HepG2 (cell line): ENCODE measurements at regions not wholly inside any gene's neighbourhood (a gene's known extent, or its start where the extent isn't known, plus 50 kb on each side); places are given as distances from the start of the nearest gene placed in this dataset.

Experiments
- ATAC-seq: fragments of 200-7000 bp; cut with Tn5 transposase; 3 replicates; pipeline ENCODE4 v1.9.1; 2020; ENCODE audit warnings: mild to moderate bottlenecking, moderate library complexity
- BruUV-seq: library from RNA; stranded (reverse); fragments of 400-500 nt; replicated peaks from 2 replicates; lab custom pipeline; 2021; lab: Mats Ljungman, UMichigan
- CTCF ChIA-PET: fragments of 300-600 bp; formaldehyde crosslinking; extraction: SDS; loops from one replicate; lab custom pipeline; 2021; ENCODE audit warnings: low total read pairs, inconsistent platforms, low intra/inter-chr PET ratio; lab: Yijun Ruan, JAX
- POLR2A ChIA-PET: fragments of 350-600 bp; sonication (Branson Sonifier 250); formaldehyde crosslinking; loops from one replicate; lab custom pipeline; 2020; ENCODE audit warnings: antibody characterized with exemption, inconsistent platforms; lab: Yijun Ruan, JAX
- DNase-seq: peaks from one replicate; pipeline ENCODE4 v3.0.0-alpha.2; 2015; ENCODE audit warnings: low spot score
- FAIRE-seq: peaks from 3 replicates; lab custom pipeline; 2011; peaks lifted over from hg19 to GRCh38; lab: Jason Lieb, UNC
- H2AFZ ChIP-seq: one replicate; pipeline ENCODE4 v1.6.1; 2011; ENCODE audit warnings: low read length, inconsistent platforms
- H3K27ac ChIP-seq: fragments of 300-600 bp; 3 replicates; pipeline ENCODE4 v1.8.0; 2011; ENCODE audit warnings: mixed run types, mild to moderate bottlenecking, mixed read lengths, low read length, inconsistent platforms; ENCODE audit not compliant: insufficient read depth; ENCODE audit errors: extremely low read length
- H3K27me3 ChIP-seq, 2 experiments: fragments of 200-600 bp in 1 of 2; 2 replicates in 1 of 2; 3 replicates in 1 of 2; pipeline versions ENCODE4 v1.6.0 to v1.8.0; 2011; ENCODE audit warnings: low read length in 2 of 2, mild to moderate bottlenecking in 2 of 2, moderate library complexity in 2 of 2, inconsistent platforms in 1 of 2; ENCODE audit not compliant: insufficient read depth in 2 of 2, control insufficient read depth in 1 of 2
- H3K36me3 ChIP-seq, 2 experiments: fragments of 200-600 bp in 1 of 2; replicated peaks in 1 of 2; 2 replicates in 1 of 2; 3 replicates in 1 of 2; pipeline versions ENCODE4 v1.5.1 to v1.8.0; 2011; ENCODE audit warnings: low read length in 2 of 2, inconsistent platforms in 1 of 2; ENCODE audit not compliant: insufficient read depth in 2 of 2, control insufficient read depth in 1 of 2
- H3K4me1 ChIP-seq: 2 replicates; pipeline ENCODE4 v1.5.1; 2012; ENCODE audit warnings: low read length, inconsistent platforms; ENCODE audit not compliant: insufficient read depth
- H3K4me2 ChIP-seq: 2 replicates; pipeline ENCODE4 v1.6.0; 2011; ENCODE audit warnings: low read depth, low read length, inconsistent platforms
- H3K4me3 ChIP-seq, 3 experiments: fragments of 200-600 bp in 1 of 3; sonication (generic), shearing (Covaris generic) in 1 of 3; replicated peaks in 1 of 3; 2 replicates each; pipeline ENCODE4 v1.5.1; 2011 to 2016; ENCODE audit warnings: low read length in 3 of 3, inconsistent platforms in 2 of 3, low read depth in 2 of 3, mild to moderate bottlenecking in 2 of 3, control low read depth in 1 of 3, mixed read lengths in 1 of 3; ENCODE audit not compliant: insufficient read depth in 1 of 3
- H3K79me2 ChIP-seq: one replicate; pipeline ENCODE4 v1.6.1; 2011; ENCODE audit warnings: low read length, inconsistent platforms; ENCODE audit not compliant: insufficient read depth
- H3K9ac ChIP-seq: 2 replicates; pipeline ENCODE4 v1.6.0; 2011; ENCODE audit warnings: mild to moderate bottlenecking, low read depth, low read length, inconsistent platforms; ENCODE audit not compliant: insufficient read depth
- H3K9me3 ChIP-seq: 2 replicates; pipeline ENCODE4 v1.5.1; 2012; ENCODE audit warnings: mild to moderate bottlenecking, low read length
- H4K20me1 ChIP-seq: 2 replicates; pipeline ENCODE4 v1.6.0; 2011; ENCODE audit warnings: inconsistent platforms, mild to moderate bottlenecking, low read length, moderate library complexity; ENCODE audit not compliant: insufficient read depth
- ERF ChIP-seq: IDR thresholded peaks from 2 replicates; pipeline ENCODE4 v1.6.1; 2018; ENCODE audit warnings: missing biosample characterization, missing genetic modification reagents
- FIP1L1 ChIP-seq: fragments of 200-400 bp; formaldehyde crosslinking; IDR thresholded peaks from 2 replicates; pipeline ENCODE4 v1.6.1; 2018; ENCODE audit warnings: low read depth, mild to moderate bottlenecking, low read length, moderate library complexity, borderline replicate concordance; ENCODE audit not compliant: insufficient read depth
- JARID2 ChIP-seq: sonication (generic); formaldehyde crosslinking; IDR thresholded peaks from 2 replicates; pipeline ENCODE4 v1.8.1; 2023; ENCODE audit warnings: missing genetic modification reagents, inconsistent platforms; ENCODE audit not compliant: insufficient replicate concordance
- KMT2A ChIP-seq: sonication (generic); formaldehyde crosslinking; IDR thresholded peaks from 2 replicates; pipeline ENCODE4 v1.4.0; 2020; ENCODE audit warnings: missing genetic modification reagents
- MED13 ChIP-seq: sonication (generic); formaldehyde crosslinking; IDR thresholded peaks from 2 replicates; pipeline ENCODE4 v1.5.0; 2020; ENCODE audit warnings: missing genetic modification reagents
- NCOR1 ChIP-seq: fragments of 200-600 bp; sonication (generic); IDR thresholded peaks from 2 replicates; pipeline ENCODE4 v1.7.0; 2017; ENCODE audit warnings: antibody characterized with exemption, low read length, borderline replicate concordance
- PHF5A ChIP-seq: IDR thresholded peaks from one replicate; pipeline ENCODE4 v1.6.1; 2018; ENCODE audit warnings: low read depth, missing genetic modification reagents; ENCODE audit not compliant: unreplicated experiment
- RELA ChIP-seq: sonication (generic); formaldehyde crosslinking; IDR thresholded peaks from 2 replicates; pipeline ENCODE4 v1.4.0; 2020; ENCODE audit warnings: missing genetic modification reagents
- SAFB2 ChIP-seq: sonication (generic); formaldehyde crosslinking; IDR thresholded peaks from 2 replicates; pipeline ENCODE4 v1.5.1; 2020; ENCODE audit warnings: missing genetic modification reagents, low read depth, mild to moderate bottlenecking, borderline replicate concordance
- TFDP1 ChIP-seq: IDR thresholded peaks from 2 replicates; pipeline ENCODE4 v1.6.1; 2016; ENCODE audit warnings: missing compliant biosample characterization, missing genetic modification reagents, borderline replicate concordance
- TMF1 ChIP-seq: sonication (generic); formaldehyde crosslinking; IDR thresholded peaks from 2 replicates; pipeline ENCODE4 v1.8.1; 2022; ENCODE audit warnings: low read depth, missing genetic modification reagents
- ZBED4 ChIP-seq: sonication (generic); formaldehyde crosslinking; IDR thresholded peaks from 2 replicates; pipeline ENCODE4 v1.4.0; 2020; ENCODE audit warnings: missing genetic modification reagents, borderline replicate concordance
- ZFP41 ChIP-seq: sonication (generic); formaldehyde crosslinking; IDR thresholded peaks from 2 replicates; pipeline ENCODE4 v1.4.0; 2020; ENCODE audit warnings: mild to moderate bottlenecking, missing genetic modification reagents, borderline replicate concordance
- ZNF276 ChIP-seq: sonication (generic); formaldehyde crosslinking; IDR thresholded peaks from 2 replicates; pipeline ENCODE4 v1.4.0; 2020; ENCODE audit warnings: mild to moderate bottlenecking, low read depth, missing genetic modification reagents
- ZNF546 ChIP-seq: sonication (generic); formaldehyde crosslinking; conservative IDR thresholded peaks from 2 replicates; pipeline ENCODE4 v1.8.1; 2023; ENCODE audit warnings: mild to moderate bottlenecking, missing genetic modification reagents
- ZNF598 ChIP-seq: sonication (generic); formaldehyde crosslinking; IDR thresholded peaks from 2 replicates; pipeline ENCODE4 v1.5.1; 2020; ENCODE audit warnings: mild to moderate bottlenecking, missing genetic modification reagents, borderline replicate concordance
- ZNF672 ChIP-seq: sonication (generic); formaldehyde crosslinking; IDR thresholded peaks from 2 replicates; pipeline ENCODE4 v1.8.1; 2022; ENCODE audit warnings: missing genetic modification reagents
- WGBS: methylation state at CpG from one replicate; pipeline ENCODE4 v1.1.6; 2017; ENCODE audit warnings: low lambda C conversion rate; 5-methylcytosine and 5-hydroxymethylcytosine counted together
- in situ Hi-C: cut with HindIII; loops from 2 replicates; pipeline ENCODE4 v1.10.0; 2017; ENCODE audit warnings: low pct_unique_long_range_greater_than_20kb; ENCODE audit not compliant: extremely low pct_ligation_motif_present
- intact Hi-C: fragments of 100-400 bp; cut with micrococcal nuclease; formaldehyde crosslinking; loops from one replicate; pipeline ENCODE4 v1.10.0; 2022; ENCODE audit not compliant: unreplicated experiment

- TF ChIP-seq ZBED4 (CRISPR knock-in tag) (no peak), PHF5A (CRISPR knock-in tag) (no peak), RELA (no peak), JARID2 (no peak)
Observed at GRCh38 chr2:126785862-126786261, 112.8 kb upstream of the TEX51 start (continued).

- no peak overlapping the region for H2AFZ ChIP-seq
- ChIA-PET POLR2A (no interaction called here), CTCF (no interaction called here)
- no peak for ATAC-seq
- H3K27ac ChIP-seq, result no peak overlapping the region
- 64% methylated on average over 2 of the region's 4 CpGs for WGBS
- H3K9ac ChIP-seq, result no peak overlapping the region
- H3K4me1 ChIP-seq, result no peaks in the 10 kb centered on the region
- in situ Hi-C loops (loop anchor here (25.0 kb wide), 1 partner anchor 1974 kb away; no protein-coding TSS in a partner anchor), intact Hi-C loops (no loop called here)
- H3K9me3 ChIP-seq, result no peaks in the 10 kb centered on the region
- H3K79me2 ChIP-seq, result no peaks in the 10 kb centered on the region
- no peaks in the 10 kb centered on the region for H4K20me1 ChIP-seq
- DNase-seq, result no peak
- H3K4me3 ChIP-seq, result no peak overlapping the region
- no peak for FAIRE-seq
- no peak overlapping the region for H3K4me2 ChIP-seq
- no TSS peak for BruUV-seq
- no peaks in the 10 kb centered on the region for H3K36me3 ChIP-seq
- H3K27me3 ChIP-seq, result peaks cover 0 to 18% of the 10 kb centered on the region in 2 experiments; a peak in 4 of 5 replicates
- no peak for TF ChIP-seq MED13
- TF ChIP-seq ZFP41 (CRISPR knock-in tag), result no peak
- no peak for TF ChIP-seq TMF1 (CRISPR knock-in tag)
- TF ChIP-seq ZNF546 (CRISPR knock-in tag), result no peak
- no peak for TF ChIP-seq ERF (CRISPR knock-in tag)
- TF ChIP-seq FIP1L1, result no peak
- TF ChIP-seq ZNF598 (CRISPR knock-in tag), result no peak
- TF ChIP-seq SAFB2 (CRISPR knock-in tag), result no peak
- no peak for TF ChIP-seq KMT2A
- no peak for TF ChIP-seq ZNF672
- TF ChIP-seq NCOR1, result no peak
- TF ChIP-seq ZNF276 (CRISPR knock-in tag), result no peak
- TF ChIP-seq TFDP1 (CRISPR knock-in tag), result no peak
Observed at GRCh38 chr2:126786765-126787164, 111.9 kb upstream of the TEX51 start.
